ENCODE measurements at regions not wholly inside any gene's neighbourhood (a gene's known extent, or its start where the extent isn't known, plus 50 kb on each side); places are given as distances from the start of the nearest gene placed in this dataset.

DNA sequence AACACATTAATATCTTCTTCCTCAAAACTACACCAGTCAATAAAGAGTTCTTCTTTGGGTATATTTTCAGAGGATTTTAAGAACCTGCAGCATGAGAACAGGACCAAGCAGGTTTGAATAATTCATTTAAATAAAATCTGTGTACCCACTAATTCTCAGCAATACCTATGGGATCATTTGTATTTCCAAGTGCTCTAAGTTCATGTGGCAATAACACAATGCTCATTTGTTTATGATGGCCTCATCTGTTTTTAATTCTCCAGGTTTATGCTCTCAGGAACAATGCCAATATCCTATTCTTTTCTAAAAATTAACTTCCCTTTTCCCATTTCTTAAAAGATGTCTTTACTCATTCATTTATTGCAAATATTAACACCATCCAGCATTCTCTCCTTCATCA is 264.7 kb downstream of the METTL4 start:
- no peak for TF ChIP-seq CTCF (IDR thresholded peaks at IDR 0.05)
- TF ChIP-seq, protein P1, sequence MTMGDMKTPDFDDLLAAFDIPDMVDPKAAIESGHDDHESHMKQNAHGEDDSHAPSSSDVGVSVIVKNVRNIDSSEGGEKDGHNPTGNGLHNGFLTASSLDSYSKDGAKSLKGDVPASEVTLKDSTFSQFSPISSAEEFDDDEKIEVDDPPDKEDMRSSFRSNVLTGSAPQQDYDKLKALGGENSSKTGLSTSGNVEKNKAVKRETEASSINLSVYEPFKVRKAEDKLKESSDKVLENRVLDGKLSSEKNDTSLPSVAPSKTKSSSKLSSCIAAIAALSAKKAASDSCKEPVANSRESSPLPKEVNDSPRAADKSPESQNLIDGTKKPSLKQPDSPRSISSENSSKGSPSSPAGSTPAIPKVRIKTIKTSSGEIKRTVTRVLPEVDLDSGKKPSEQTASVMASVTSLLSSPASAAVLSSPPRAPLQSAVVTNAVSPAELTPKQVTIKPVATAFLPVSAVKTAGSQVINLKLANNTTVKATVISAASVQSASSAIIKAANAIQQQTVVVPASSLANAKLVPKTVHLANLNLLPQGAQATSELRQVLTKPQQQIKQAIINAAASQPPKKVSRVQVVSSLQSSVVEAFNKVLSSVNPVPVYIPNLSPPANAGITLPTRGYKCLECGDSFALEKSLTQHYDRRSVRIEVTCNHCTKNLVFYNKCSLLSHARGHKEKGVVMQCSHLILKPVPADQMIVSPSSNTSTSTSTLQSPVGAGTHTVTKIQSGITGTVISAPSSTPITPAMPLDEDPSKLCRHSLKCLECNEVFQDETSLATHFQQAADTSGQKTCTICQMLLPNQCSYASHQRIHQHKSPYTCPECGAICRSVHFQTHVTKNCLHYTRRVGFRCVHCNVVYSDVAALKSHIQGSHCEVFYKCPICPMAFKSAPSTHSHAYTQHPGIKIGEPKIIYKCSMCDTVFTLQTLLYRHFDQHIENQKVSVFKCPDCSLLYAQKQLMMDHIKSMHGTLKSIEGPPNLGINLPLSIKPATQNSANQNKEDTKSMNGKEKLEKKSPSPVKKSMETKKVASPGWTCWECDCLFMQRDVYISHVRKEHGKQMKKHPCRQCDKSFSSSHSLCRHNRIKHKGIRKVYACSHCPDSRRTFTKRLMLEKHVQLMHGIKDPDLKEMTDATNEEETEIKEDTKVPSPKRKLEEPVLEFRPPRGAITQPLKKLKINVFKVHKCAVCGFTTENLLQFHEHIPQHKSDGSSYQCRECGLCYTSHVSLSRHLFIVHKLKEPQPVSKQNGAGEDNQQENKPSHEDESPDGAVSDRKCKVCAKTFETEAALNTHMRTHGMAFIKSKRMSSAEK (CRISPR knock-in tag; IDR thresholded peaks at IDR 0.05; ENCODE audit: borderline replicate concordance) = no peak
- no peak for TF ChIP-seq FOXP1 (CRISPR knock-in tag; IDR thresholded peaks at IDR 0.05; ENCODE audit: borderline replicate concordance)
- TF ChIP-seq NFE2L1 (CRISPR knock-in tag; IDR thresholded peaks at IDR 0.05) = no peak
- TF ChIP-seq CREB1 (CRISPR knock-in tag; IDR thresholded peaks at IDR 0.05) = no peak
- no peak for TF ChIP-seq HMGA2 (CRISPR knock-in tag; IDR thresholded peaks at IDR 0.05)
- no peak for TF ChIP-seq SP1 (CRISPR knock-in tag; conservative IDR thresholded peaks at IDR 0.05)
- no peak for TF ChIP-seq AFF4 (CRISPR knock-in tag; IDR thresholded peaks at IDR 0.05; ENCODE audit: borderline replicate concordance)
- TF ChIP-seq ATF1 (CRISPR knock-in tag; IDR thresholded peaks at IDR 0.05) = no peak
- TF ChIP-seq CBFB (CRISPR knock-in tag; IDR thresholded peaks at IDR 0.05; ENCODE audit: low read depth) = no peak
- no peak for TF ChIP-seq IRF2 (CRISPR knock-in tag; IDR thresholded peaks at IDR 0.05; ENCODE audit: borderline replicate concordance, low read depth)
- no peak for TF ChIP-seq OVOL2 (CRISPR knock-in tag; IDR thresholded peaks at IDR 0.05; ENCODE audit: borderline replicate concordance)
- no peak for TF ChIP-seq NR3C1 (CRISPR knock-in tag; conservative IDR thresholded peaks at IDR 0.05; ENCODE audit: low read depth)

All from WTC11 (cell line).